DMS153 (cell line): ENCODE measurements at regions not wholly inside any gene's neighbourhood (a gene's known extent, or its start where the extent isn't known, plus 50 kb on each side); places are given as distances from the start of the nearest gene placed in this dataset.

Experiments
- DNase-seq: peaks from one replicate; lab custom pipeline; 2025; lab: John Stamatoyannopoulos, UW

DNA sequence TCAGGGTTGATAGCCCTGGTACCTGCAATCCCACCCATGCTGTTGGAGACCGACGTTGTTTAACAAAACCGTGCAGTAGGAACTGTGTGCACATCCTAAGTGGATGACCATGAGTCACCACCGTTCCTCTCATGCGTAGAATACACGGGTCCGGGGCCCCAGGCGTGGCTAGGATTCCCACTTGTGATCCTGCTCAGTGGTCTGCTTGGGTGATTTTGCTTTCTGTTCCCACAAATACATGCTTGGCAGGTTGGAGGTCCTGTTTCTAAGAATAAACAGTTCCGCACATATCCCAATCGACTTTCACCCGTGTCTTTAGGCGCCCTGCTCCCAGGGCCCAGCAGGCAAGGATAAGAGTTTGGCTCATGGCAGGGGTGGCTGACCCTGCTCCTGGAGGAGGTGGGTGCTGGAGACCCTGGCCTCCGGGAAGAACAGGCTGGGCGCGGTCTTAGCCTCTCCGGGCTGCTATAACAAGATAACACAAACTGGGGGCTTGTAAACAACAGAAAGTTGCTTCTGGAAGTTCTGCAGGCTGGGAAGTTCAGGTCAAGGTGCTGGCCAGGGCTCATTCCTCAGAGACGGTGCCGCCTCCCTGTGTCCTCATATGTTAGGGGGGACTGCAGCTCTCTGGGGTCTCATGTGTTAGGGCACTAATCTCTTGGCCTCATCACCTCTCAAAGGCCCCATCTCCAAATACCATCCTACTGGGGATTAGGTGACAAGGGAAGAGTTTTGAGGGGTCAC, 1028.3 kb downstream of the BRD1 start:
- DNase-seq: no peak

- DNase-seq: no peak
These were observed 1029.1 kb downstream of the BRD1 start for GRCh38 chr22:48798281-48799226.

DNA sequence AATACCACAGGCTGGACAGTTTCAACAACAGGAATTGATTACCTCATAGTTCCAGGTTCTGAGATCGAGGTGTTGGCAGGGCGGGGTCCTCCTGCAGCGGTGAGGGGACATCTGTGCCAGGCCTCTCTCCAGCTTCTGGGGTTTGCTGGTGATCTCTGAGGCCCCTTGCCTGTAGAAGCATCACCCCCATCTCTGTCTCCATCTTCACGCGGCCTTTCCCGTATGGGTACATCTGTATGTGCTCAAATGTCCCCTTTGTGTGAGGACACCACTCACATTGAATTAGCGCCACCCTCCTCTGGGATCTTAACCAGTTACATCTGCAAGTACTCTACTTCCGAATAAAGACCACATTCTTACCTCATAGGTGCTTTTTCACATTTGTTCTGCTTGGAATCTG, 1029.9 kb downstream of the BRD1 start:
- DNase-seq: no peak

DNA sequence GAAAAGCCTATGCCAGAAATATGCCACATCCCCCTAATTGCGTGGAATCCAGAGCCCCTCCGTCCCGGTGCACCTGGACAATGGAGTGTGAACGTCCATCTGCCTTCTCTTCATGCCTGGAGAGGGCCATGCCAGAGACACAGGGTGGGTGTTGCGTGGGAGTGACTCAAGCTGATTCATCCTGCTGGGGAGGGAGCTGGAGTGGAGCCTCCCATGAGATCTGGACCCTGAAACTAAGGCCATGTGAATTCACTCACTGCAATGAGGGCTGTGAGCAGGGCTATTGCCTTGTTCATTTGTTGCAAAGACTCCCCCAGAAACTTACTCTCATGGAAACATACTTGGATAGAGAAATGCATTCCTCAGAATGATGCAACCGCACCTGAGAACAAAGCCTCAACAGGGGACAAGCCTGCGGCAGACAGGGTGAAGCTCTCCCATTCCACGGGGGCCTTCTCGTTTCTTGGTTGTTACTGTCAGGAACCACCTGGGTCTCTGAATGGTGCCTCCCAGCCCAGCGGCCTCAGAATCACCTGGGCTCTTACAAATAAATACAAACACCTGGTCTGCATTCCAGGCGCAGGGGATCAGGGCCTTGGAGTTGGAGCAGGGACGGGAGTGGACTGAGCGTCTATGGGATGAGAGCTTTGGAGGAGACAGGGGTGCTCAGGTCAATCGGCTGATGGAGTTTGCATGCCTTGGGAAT, 1031.2 kb downstream of the BRD1 start:
- no peak for DNase-seq

GRCh38 chr22:48795664-48796063, 1032.0 kb downstream of the BRD1 start:
- DNase-seq: no peak

DNA sequence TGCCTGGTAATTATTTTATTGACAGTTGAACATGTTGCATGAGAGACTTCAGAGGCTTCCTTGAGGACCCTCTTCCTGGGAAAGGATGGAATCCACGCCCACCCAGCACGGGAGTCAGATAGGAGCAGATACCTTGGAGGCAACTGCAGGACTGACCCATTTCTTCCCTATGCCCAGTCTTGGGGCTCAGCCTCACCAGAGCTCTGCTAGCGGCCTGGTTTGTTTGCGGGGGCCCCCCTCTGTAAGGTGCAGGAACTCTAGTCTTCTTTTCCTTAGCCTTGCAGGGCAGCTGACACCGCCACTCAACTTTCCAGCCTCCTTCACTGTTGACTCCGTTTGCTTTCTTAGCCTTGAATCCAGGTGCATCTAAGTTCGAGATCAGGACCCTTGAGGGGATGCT, 1032.8 kb downstream of the BRD1 start:
- no peak for DNase-seq

DNA sequence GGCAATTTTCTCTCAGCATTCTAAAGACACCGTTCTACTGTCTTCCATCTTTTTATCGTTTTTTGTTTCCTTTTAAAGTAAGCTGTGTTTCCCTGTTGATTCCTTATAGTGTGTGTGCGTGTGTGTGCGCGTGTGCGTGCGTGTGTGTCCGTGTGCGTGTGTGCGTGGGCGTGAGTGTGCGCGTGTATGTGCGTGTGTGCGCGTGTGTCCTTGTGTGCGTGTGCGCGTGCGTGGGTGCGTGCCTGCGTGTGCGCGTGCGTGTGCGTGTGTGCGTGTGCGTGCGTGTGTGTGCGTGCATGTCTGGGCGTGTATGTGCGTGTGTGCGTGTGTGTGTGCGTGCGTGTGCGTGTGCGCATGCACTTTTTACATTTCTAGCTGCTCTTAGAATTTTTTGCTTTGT, 1033.7 kb downstream of the BRD1 start:
- no peak for DNase-seq

DNA sequence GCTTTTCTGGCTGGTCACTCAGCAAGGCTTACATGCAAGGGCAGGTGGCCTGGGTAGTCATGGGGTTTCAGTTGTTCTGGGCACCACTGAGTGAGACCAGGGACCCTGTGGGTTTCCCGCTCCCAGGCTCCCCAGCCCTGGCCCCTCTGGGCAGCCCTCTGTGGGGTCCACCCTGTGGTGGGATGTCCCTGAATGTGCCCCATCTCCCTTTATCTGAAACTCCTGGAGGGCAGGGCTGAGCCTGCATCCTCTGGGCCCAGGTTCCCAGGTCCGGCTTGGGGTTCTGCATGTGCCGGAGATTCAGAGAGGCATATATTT, 1041.0 kb downstream of the BRD1 start:
- no peak for DNase-seq

- no peak for DNase-seq
These were observed 1041.6 kb downstream of the BRD1 start for GRCh38 chr22:48785792-48786678.

GRCh38 chr22:48784701-48785503, 1042.8 kb downstream of the BRD1 start:
- DNase-seq: no peak

GRCh38 chr22:48783821-48784266, 1043.8 kb downstream of the BRD1 start:
- no peak for DNase-seq

GRCh38 chr22:48782811-48783511, 1044.7 kb downstream of the BRD1 start:
- DNase-seq: peak; percentile 11

DNA sequence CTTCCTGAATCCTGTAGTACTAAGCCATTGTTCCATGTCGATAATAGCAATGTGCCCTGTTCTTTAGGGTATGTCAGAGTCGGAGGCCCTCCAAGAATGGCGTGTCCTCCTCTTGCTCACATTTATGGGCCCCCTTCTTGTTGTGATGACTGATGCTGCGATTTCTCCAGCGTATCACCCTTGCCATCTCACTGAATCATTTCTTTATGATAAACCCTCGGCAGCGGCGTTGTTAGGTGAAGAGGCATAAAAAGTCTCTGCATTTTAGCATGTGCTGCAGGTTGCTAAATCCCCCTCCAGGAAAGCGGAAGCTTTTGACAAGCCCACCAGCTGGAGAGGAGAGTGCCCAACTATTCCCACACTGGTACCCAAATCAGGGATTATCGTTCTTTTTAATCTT, 1045.3 kb downstream of the BRD1 start:
- no peak for DNase-seq

DNA sequence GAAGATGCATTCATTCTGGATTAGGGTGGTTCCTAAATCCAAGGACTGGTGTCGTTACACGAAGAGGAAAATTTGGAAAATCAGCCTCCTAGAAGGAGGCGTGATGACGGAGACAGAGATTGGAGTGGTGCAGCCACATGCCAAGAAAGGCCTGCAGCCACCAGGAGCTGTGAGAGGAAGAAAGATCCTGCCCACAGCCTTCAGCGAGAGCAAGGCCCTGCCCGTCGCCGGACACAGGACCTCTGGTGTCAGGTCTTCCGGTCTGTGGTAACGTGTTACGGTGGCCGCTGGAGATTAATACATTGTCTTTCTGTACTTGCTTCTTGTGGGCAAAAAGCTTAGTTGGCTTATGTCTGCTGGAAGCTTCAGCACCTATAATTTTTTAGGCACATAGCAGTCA, 1045.8 kb downstream of the BRD1 start:
- DNase-seq: no peak

DNA sequence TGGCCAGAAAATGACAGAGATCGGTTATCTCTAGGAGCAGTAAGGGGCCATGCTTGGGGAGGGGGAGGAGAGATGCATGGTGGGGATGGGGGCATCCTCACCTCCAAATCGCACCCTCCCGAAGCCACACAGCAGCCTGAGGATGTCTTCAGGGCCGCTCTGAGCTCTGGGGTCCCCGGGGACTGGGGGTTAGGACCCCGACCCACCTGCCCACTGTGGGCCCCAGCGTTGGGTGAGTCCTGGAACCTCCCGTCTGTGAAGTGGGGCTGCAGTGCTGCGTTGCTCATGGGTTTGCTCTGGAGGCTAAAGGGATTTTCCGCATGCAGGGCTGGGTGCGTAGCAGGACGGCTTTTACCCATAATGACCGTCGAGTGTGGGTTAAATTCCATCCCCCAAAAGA, 1046.3 kb downstream of the BRD1 start:
- DNase-seq: no peak

DNA sequence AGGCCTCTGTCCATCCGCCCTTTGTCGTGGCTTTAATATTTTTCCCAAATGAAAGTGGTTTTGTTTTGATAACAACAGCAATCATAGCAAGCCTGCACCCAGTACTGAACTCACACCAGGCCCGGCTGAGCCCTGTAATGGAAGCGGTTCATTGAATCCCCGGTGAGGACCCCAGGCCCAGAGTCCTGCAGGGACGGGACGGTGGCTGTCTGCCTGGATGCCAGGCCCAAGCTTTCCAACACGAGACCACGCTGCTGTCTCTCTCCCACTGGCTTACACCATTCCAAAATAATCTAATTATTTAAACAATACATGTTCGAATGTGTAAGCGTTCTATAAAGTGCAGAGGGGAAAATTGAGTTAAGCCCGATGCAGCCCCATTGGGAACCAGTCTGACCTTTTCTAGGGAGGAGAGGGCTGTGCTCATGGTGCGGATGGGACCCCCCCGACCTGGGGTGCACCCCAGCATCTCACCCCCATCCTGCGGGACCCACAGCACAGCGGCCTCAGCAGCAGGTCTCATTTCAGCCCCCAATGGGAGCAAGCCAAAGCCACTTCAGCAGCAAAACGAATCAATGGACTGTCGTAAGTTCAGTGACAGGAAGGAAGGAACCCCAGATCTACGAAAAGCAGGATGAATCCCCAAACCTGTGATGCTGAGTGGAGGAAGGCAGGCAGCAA, 1046.9 kb downstream of the BRD1 start:
- DNase-seq: no peak

- no peak for DNase-seq
These were observed 1047.7 kb downstream of the BRD1 start for GRCh38 chr22:48779661-48780596.

GRCh38 chr22:48779211-48779643, 1048.4 kb downstream of the BRD1 start:
- DNase-seq: no peak
